OCI-LY3 (cell line): ENCODE measurements at regions not wholly inside any gene's neighbourhood (a gene's known extent, or its start where the extent isn't known, plus 50 kb on each side); places are given as distances from the start of the nearest gene placed in this dataset.

Experiments
- EZH2phosphoT487 ChIP-seq: fragments of 200-600 bp; shearing (Covaris generic); IDR thresholded peaks from 2 replicates; pipeline ENCODE4 v1.6.1; 2018; ENCODE audit warnings: antibody characterized with exemption, mixed run types, low read depth
- TF ChIP-seq, protein P1 (sequence below): fragments of 200-600, 300-600 bp; sonication (generic); IDR thresholded peaks from 2 replicates; pipeline ENCODE4 v1.5.1; 2014; ENCODE audit warnings: antibody characterized with exemption, low read length, low read depth

DNA sequence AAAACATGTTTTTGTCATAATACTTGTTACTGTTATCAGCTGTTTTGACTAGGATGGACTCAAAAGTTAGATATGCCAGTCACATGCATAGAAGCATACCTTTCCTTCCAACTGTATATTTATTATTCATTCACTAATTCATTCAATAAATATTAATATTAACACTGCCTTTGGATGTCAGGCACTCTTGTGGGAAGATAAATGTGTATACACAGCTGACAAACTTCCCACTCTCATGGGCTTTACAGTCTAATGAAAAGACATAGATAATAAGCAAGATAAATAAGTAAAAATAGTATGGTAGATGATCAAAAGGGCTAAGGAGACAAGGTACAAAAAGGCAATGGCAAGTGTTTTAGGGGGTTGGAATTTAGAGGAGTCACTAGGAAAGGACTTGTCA is 180.1 kb upstream of the SMIM30 start:
- TF ChIP-seq, protein P1, sequence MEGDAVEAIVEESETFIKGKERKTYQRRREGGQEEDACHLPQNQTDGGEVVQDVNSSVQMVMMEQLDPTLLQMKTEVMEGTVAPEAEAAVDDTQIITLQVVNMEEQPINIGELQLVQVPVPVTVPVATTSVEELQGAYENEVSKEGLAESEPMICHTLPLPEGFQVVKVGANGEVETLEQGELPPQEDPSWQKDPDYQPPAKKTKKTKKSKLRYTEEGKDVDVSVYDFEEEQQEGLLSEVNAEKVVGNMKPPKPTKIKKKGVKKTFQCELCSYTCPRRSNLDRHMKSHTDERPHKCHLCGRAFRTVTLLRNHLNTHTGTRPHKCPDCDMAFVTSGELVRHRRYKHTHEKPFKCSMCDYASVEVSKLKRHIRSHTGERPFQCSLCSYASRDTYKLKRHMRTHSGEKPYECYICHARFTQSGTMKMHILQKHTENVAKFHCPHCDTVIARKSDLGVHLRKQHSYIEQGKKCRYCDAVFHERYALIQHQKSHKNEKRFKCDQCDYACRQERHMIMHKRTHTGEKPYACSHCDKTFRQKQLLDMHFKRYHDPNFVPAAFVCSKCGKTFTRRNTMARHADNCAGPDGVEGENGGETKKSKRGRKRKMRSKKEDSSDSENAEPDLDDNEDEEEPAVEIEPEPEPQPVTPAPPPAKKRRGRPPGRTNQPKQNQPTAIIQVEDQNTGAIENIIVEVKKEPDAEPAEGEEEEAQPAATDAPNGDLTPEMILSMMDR: no peak
- no peak for TF ChIP-seq EZH2phosphoT487
